IPS DF 19.7 (cell line): ENCODE measurements at regions not wholly inside any gene's neighbourhood (a gene's known extent, or its start where the extent isn't known, plus 50 kb on each side); places are given as distances from the start of the nearest gene placed in this dataset.
A peak's percentile ranks its signal among the peaks of the same experiment; 100 is the strongest.

Experiments
- DNase-seq: peaks from one replicate; pipeline ENCODE4 v3.0.0-alpha.2; 2013; ENCODE audit warnings: low read depth, low spot score

DNA sequence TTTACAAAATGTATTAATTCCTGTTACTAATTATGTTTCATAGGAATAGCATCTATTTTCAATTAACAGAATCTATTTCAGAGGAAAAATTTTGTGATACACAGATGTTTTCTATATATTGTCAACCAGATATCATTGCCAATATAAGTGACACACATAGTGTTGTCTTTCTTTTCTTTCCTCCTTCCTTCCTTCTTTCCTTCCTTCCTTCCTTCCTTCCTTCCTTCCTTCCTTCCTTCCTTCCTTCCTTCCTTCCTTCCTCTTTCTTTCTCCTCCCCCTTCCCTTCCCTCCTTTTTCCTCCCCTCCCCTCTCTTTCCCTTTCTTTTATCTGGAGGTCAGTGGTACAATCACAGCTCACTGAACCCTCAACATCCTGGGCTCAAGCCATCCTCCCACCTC is 146.5 kb upstream of the DSEL start:
- no peak for DNase-seq

DNA sequence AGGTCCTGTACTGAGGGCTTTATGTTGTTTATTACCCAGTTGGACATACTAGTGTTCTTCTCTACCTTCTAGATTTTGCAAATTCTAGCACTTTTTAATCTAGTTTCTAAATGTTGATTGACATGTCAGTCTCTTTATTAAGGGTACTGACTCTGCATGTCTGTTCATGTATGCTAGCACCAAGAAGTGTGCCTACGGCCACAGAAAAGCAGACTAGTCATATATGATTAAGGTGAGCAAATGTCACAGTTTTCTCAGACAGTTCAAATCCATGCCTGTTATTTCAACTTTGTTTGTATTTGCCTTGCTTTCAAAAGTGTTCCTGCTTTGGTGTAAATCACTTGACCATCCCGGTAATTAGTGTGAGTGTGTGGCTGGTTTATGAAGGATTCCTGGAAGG is 145.0 kb upstream of the DSEL start:
- DNase-seq: no peak

DNA sequence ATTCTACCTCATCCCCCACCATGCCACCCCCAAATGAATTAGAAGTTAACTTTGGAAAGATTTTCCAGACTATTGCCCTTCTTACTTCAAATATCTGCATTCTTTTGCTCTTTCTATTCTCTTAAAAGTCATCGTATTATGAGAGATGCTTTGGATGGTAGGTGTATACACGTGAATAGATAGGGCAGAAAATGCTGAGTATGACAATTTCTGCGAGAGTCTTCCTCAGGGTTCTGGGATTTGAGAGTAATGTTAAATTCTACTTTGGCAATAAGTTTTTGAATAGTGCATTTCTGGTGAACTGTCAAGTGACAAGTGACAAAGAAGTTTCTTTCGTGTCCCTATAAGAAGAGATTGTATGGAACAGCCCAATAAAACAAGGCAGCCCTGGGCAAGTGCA is 137.6 kb upstream of the DSEL start:
- no peak for DNase-seq

DNA sequence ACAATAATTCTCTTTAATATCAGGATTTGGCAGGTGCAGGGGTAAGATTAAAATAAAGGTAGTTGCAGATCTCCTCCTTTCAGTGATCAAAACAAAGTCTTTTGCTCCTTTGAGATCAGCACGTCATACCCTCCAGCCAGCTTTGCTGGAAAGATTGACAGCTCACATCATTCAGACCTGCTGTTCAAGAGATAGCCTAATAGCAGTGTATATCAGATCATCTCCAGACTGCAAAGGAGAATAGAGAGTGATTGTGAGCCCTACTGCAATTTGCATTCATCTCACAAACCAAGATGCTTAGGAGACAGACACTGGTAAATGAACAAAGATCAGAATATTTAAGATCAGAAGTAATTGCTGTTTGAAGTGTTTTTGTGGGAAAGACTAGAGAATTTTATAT is 135.8 kb upstream of the DSEL start:
- DNase-seq: no peak

DNA sequence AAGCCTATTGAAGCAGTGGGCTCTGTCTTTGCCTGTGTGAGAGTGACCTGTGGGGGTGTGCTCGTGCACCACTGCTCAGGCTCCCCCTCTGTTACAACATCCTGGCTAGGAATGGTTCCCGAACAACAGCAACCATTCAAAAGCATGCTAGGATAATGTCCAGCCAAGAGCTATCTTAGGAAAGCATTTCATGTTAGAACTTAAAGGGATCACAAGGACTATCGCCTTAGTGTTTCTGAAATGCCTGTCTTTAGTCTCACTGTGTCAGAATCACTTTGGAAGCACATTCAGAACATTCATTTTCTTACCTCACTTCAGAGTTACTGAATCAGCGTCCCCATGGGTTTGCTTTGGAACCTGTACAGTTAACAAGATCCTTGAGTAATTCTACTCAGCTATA is 134.9 kb upstream of the DSEL start:
- DNase-seq: no peak

DNA sequence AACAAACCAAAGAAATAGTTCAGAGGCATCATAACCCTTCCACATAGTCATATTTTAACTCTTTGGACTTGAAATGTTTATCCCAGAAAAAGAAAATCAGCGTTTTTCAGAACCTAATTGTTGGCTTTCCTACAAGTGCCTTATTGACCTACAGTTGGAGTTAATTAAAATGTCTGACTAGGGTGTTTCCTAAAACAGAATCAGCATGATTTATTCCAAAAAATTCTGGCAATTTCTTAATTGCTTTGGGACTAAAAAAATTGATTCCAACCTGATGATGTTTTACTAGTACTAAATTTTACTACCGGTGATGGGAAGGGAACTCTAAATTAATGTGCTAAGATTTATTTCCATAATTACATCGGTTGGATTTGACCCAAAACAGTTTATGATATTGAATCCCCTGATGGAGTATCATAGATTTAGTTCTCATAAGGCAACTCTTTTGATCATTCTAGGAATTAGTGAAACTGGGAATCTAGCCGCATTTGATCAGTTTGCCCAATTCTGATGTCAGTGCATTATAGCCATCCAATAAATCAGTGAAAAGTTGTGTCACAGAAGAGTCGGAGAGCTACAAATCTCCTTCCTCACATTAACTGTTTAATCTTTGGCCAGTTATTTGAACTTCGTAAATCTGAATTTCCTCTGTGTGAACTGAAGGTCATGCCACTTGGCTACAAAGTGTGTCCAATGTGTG is 134.3 kb upstream of the DSEL start:
- DNase-seq: no peak

DNA sequence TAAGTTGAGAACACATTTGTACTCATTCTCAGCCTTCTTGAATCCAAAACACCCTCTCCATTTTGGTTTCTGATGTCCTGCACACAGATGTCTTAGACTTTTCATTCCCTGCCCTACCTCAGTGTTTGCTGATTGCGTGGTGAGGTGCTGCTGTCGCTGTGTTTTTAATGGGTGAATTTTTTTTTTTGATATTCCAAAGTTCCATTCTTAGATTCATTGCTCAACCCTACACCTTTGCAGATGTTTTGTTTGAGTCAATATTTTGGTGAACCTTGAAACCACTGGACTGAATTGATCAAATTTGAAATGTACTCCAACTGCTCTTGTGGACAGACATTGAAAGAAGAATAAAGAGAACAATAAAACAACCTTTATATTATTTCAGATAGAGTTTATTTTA is 130.4 kb upstream of the DSEL start:
- DNase-seq: no peak

DNA sequence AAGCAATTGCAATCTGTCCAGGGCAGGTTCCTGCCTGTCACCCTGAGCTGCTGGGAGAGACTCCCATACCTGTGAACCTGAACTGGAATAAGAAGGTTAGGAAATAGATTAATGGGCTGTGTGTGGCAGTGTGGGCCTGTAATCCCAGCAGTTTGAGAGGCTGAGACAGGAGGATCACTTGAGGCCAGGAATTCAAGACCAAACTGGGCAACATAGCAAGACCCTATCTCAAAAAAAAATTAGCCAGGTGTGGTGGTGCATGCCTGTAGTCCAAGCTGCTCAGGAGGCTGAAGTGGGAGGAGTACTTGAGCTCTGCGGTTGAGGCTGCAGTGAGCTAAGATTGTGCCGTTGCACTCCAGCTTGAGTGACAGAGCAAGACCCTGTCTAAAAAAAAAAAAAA is 127.7 kb upstream of the DSEL start:
- no peak for DNase-seq

DNA sequence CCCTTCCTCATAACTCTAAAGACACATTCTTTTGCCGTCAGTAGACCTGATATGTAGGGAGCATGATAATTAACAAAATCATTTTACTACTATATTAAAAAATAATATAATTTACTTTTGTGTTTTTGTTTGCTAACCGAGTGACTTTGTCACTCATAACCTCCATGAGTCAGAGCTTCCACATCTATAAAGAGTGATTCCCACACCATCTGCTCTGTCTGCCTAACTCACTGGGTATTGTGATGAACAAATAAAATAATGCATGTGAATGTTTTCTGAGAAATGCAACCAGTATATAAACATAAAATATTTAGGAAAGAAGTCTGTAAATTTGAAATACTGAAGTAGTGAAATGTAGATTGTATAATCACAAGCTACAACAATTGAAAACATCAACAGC is 123.4 kb upstream of the DSEL start:
- DNase-seq: no peak

DNA sequence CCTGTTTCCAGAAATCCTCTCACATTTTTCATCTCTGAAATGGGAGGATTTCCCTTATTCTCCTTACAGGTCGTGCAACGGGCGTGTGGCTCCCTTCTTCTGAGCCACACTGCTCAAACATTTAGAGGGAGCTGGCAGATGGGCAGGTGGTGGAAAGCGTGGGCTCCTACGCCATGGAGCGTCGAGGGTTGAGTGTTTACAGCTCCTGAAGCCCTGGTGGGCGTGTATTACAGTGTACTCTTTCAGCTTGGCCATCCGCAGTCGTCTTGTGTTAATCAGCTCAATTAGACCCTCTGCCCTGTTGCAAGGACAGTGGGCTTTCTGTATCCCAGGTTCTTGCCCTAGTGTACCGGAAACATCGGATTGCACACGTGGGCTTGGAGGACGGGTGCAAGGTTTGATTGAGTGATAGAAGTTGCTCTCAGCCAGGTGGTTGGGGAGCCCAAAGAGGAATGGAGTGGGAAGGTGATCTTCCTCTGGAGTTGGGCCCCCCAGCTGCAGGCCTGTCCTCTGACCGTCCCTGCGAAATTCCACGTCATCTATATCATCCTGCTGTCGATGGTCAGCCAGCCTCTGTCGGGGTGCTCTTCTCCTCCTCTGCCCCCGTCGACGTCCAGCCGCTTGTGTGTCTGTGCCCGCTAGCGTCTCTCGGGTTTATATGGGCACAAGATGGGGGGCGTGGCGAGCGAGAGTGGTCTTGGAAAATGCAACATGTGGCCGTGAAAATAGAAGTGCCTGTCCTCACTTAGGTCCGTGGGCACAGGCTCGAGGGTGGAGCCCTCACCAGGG is 120.3 kb upstream of the DSEL start:
- no peak for DNase-seq

DNA sequence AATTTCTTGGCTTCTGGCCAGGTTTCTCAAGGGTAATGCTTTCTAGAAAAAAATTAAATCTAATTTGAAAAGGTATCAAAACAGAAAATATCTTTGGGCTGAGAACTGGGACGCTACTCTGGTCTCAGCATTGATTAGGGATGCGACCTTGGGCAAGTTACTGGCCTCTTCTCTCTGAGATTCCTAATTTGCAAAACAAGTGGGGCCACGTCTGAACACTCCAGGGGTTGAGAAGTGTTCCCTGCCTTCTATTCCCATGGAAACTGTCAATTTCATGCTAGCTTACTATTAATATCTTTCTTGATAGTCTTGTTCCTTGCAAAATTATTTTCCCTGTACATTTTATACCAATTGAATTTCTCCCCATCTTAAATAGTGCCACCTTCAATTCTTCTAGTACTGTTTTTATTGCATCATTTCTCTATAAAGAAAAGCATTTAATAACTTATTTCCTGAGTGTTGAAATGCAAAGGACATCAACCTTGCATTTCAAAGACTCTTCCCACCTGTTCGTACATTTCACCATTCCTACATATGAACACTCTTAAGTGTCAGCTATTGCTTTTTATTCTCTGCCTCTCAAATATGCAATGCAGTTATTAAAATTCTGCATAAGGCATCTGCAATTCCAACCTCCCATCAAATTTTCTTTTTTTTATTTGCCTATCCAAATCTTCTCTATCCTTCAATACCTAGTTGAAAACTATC is 118.3 kb upstream of the DSEL start:
- peak; percentile 33 for DNase-seq

DNA sequence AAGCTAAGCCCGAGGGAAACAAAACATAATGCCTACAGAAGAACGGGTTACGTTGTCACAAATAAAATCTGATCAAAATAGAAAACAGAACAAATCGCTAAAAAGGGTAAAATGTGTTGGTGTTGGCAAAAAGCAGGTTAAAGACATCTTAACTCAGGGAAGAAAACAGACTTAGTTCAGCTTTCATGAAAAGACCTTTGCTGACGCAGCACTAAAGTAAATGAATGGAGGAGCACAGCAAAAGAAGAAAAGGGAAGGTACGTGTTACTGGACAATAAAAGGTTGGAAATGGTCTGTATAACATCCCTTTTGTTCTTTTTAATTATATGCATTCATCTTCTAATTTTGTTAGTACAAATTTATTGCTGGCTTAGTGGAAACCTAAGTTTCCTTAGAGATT is 117.4 kb upstream of the DSEL start:
- DNase-seq: no peak

DNA sequence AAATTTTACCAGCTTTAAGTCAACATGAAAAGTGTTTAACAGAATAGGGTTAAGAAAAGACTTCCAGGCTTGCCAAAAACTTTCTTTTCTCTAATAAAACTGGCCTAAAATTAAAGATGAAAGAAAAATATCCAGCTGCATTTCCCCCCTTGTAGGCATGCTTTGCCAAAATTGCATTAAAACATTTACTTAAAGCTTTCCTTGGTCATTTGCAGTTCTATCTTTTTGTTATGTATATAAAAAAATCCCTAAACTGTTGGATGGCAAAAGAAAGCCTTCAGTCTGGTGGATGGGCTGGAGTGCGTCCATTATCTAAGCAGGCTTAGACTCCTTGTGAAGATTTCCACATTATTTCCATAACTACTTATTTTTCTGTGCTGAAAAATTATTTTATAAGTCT is 105.4 kb upstream of the DSEL start:
- DNase-seq: no peak

DNA sequence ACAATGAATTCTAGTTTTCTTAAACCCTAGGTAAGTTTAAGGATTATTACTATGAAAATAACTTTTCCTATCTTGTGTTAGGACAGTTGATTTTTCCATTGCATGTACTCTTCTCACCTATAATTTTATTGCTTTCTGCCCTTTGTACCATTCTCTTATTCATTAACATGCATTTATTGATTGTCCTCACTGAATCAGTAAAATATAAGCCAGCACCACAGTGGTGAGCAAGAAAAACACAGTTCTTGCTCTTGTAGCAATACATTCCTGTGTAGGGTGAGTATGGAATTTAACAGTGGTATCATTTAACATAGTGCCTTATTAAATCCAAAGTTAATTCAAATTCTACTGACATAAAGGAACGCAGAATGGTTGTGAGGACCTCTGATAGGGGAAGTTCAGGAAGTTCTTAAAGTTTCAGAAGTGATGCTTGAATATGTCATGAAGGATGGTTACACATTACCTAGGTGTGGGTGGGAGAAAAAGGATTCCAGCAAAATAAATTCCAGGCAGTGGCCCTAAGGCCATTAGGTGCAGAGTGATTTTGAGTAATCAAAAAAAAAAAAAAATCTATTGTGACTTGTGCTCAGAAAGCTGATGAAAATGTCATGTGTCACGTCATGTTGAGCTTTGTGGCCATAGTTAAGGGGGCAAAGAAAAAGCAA is 104.7 kb upstream of the DSEL start:
- no peak for DNase-seq

DNA sequence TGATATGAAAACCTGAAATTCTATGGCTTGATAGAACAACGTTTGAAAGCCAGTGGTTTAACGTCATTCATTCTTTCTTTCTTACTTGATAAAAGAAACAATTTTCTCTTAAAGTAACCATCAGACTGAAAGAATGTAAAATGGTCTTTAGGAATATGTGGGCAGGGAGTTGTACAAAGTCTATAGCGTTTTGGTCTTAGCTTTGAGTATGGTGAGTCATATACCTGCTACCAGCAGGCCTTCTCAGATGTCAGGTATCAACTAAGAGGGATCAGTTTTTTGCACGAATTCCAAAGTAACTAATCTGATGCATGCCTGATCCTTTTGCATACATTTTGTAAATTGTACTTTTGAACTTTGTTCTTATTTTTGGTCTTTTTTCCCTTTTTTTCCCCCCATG is 101.5 kb upstream of the DSEL start:
- no peak for DNase-seq

DNA sequence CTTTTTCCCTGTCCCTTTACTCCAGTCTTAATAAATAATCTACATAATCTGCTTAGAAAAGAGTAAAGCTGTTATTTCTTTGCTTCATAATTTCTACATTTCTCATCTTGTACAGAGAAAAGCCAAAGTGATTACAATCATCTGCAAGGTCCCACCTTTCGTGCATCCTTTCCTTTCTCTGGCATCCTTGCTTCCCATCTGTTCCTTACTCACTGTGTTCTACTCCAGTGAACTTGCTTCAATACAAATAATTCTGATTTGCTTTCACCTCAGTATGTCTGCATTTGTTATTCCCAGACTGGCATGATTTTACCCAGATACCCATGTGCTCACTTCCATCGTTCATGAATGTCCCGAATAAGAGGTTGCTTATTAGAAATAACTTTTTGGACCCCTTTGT is 99.4 kb upstream of the DSEL start:
- no peak for DNase-seq

DNA sequence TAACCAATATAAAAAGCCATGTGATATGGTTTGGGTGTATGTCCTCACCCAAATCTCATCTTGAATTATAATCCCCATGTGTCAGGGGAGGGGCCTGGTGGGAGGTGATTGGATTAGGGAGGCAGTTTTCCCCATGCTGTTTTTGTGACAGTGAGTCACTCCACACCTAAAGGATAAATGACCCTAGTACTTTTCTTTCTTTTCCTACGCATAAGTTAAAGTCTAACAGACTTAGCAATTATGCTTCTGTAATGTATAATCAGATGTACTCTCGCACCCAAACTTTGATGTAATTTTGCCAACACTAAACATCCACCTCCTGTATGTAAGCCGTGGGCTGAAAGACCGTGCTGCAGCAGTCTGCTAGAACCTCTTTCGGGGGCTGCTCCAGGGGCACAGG is 97.2 kb upstream of the DSEL start:
- DNase-seq: no peak

DNA sequence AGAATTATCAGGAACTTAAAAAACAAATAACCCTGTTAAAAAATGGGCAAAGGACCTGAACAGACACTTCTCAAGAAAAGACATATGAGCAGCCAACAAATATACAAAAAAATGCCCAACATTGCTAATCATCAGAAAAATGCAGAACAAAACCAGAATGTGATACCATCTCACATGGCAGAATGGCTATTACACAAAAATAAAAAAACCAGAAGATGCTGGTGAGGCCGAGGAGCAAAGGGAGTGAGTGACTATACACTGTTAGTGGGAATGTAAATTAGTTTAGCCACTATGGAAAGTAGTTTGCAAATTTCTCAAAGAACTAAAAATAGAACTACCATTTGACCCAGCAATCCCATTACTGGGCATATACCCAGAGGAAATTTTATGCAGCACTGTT is 95.8 kb upstream of the DSEL start:
- DNase-seq: no peak

DNA sequence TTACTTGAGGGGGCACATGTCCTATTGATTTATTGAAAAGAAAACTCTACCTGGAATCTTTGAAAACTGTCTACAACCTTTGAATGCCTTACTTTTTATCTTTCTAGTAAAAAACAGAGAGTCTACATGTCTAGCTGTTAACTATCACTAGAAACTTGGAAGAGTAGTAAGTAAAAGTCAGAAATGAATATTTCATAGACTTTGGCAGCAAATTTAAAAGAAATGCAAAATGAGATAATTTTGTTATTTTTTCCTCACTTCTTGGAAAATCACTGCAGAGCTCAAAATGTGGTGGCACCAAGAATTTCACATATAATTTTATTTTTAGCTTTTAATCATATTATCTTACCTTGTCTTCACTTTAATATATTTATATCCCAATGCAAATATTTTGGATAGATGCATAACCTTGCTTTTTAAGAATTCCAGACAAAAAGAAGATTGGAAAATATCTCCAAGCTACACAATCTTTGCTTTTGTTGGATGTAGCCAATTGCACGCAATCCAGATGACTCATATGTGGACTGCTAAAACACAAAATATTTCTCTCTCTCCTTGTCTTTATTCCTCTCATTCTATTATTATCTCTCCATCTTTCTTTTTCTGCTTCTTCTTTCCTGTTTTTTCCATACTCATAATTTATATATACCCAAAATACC is 92.2 kb upstream of the DSEL start:
- no peak for DNase-seq

DNA sequence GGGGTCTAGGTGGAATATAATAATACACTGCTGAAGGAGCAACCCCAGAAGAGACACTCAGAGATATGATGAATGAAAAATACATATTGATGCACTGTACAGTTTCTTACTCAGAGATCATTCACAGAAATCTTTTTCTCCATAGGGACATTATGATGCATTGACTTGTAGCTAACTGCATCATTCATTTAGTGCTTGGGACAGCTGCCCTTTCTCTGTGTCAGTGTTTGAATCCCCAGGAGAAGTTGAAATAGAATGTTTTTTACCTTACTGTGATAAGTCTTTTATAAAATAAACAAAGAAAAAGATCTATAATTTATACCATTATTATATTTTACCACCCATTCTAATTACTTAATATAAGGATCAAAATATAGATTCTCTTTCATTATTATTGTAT is 91.7 kb upstream of the DSEL start:
- no peak for DNase-seq

DNA sequence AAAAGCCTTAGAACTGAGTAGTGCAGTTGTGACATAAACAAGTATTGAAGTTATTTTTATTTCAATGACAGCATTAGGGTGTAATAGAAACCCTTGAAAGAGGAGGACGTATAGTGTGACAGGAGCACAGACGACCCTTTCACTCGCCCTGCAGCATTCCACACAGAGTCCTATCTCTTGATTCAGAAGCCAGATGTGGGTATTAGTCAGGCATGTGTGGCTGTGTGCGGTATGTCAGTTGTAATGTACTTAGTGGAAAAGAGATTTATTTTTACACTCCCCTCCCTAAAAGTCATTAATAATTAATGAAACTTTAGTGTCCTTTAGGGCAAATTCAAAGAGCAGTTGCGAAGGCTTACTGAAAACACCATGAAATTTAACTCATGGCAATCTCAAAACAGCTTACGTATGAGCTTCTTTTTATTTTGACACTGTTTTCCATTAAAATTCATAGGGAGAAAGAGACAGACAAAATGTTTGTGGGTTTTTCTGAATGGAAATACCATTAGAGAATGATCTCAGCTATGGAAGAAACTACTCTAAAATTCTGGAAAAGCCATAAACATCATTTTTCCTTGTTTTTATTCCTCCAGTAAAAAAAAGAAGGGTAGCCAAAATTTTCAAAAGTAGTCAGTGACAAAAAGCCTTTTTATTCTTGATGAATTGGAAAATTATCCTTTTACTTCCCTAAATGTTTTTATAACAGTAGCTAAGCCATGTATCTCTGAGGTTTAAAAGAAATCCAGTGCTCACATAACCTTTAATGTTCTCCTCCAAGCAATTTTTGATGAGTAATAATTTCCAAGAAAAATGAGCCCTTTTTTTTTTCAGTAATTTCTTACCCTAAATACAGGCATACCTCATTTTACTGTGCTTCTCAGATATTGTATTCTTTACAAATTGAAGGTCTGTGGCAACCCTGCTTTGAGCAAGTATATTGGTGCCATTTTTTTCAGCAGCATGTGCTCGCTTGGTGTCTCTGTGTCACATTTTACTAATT is 84.0 kb upstream of the DSEL start:
- no peak for DNase-seq
